COLO829 (cell line): ENCODE measurements at regions not wholly inside any gene's neighbourhood (a gene's known extent, or its start where the extent isn't known, plus 50 kb on each side); places are given as distances from the start of the nearest gene placed in this dataset.
"Not testable (repeated sequence)": the region's sequence is repeated elsewhere in the genome, so short reads cannot be mapped to it uniquely, and the experiment has no call there.

Experiments used
- DNase-seq: peaks from one replicate; pipeline ENCODE4 v3.0.0; 2012; ENCODE audit warnings: low spot score

- no peak for DNase-seq
Observed at GRCh38 chr17:13869331-13869940, 199.9 kb upstream of the COX10 start.

- no peak for DNase-seq
Observed at GRCh38 chr17:13871261-13871660, 198.0 kb upstream of the COX10 start.

- no peak for DNase-seq
Observed at GRCh38 chr17:13874134-13874533, 195.2 kb upstream of the COX10 start.

- no peak for DNase-seq
Observed at GRCh38 chr17:13874817-13875216, 194.5 kb upstream of the COX10 start.

GRCh38 chr17:13879961-13880466, 189.3 kb upstream of the COX10 start:
- no peak for DNase-seq

GRCh38 chr17:13883659-13884058, 185.6 kb upstream of the COX10 start:
- no peak for DNase-seq

- DNase-seq, result no peak
Observed at GRCh38 chr17:13884347-13884746, 185.0 kb upstream of the COX10 start.

- no peak for DNase-seq
Observed at GRCh38 chr17:13885550-13885949, 183.8 kb upstream of the COX10 start.

- no peak for DNase-seq
Observed at GRCh38 chr17:13885953-13886889, 183.1 kb upstream of the COX10 start.

- DNase-seq, result no peak
Observed at GRCh38 chr17:13888056-13888609, 181.2 kb upstream of the COX10 start.

GRCh38 chr17:13908971-13909370, 160.3 kb upstream of the COX10 start:
- not testable (repeated sequence) for DNase-seq

GRCh38 chr17:13909901-13910519, 159.3 kb upstream of the COX10 start:
- DNase-seq, result no peak

GRCh38 chr17:13917634-13918033, 151.7 kb upstream of the COX10 start:
- DNase-seq, result no peak

GRCh38 chr17:13918247-13918646, 151.1 kb upstream of the COX10 start:
- no peak for DNase-seq

- no peak for DNase-seq
Observed at GRCh38 chr17:13919818-13920217, 149.5 kb upstream of the COX10 start.

- DNase-seq, result no peak
Observed at GRCh38 chr17:13920413-13920812, 148.9 kb upstream of the COX10 start.

GRCh38 chr17:13921841-13922776, 147.2 kb upstream of the COX10 start:
- DNase-seq, result no peak

GRCh38 chr17:13922885-13923284, 146.4 kb upstream of the COX10 start:
- DNase-seq, result no peak

GRCh38 chr17:13925579-13925978, 143.7 kb upstream of the COX10 start:
- DNase-seq, result no peak

- no peak for DNase-seq
Observed at GRCh38 chr17:13931111-13931526, 138.2 kb upstream of the COX10 start.

- no peak for DNase-seq
Observed at GRCh38 chr17:13931800-13932460, 137.4 kb upstream of the COX10 start.
